ENCODE measurements at regions not wholly inside any gene's neighbourhood (a gene's known extent, or its start where the extent isn't known, plus 50 kb on each side); places are given as distances from the start of the nearest gene placed in this dataset.

DNA sequence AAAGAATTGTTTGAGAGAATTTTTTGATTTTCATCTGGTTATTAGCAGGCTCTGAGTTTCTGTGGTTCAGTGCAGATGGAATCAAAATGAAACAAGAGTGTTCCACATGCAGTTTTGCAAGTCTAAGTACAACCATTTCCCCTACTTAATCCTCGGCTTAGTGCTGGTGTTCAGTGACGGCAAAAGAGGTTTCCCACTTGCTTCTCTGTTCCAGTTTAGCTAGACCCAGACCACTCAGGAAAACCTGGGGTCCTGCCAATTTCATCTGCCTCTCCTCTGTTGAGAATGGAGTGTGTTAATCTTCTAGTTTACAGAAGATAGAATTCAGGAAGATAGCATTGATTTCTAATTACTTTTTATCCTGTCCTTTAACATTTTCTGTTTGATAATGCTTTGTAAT, 996.2 kb upstream of the FANCL start:
- Histone ChIP-seq H3K4me3 (ENCODE audit: low read length) (peak overlapping the region; percentile 27), H3K4me1 (ENCODE audit: low read length) (peaks cover 25% of the 10 kb centered on the region), H3K79me2 (ENCODE audit: low read length) (no peaks in the 10 kb centered on the region), H3K27ac (ENCODE audit: low read length) (no peak overlapping the region), H3K36me3 (replicated peaks; ENCODE audit: low read depth, low read length) (no peaks in the 10 kb centered on the region), H3K9ac (ENCODE audit: low read length) (no peak overlapping the region), H3K27me3 (ENCODE audit: low read depth, low read length) (no peaks in the 10 kb centered on the region), H2AFZ (ENCODE audit: low read depth, low read length) (no peak overlapping the region), H3K9me3 (ENCODE audit: insufficient read depth, low read length) (no peaks in the 10 kb centered on the region), H3K4me2 (ENCODE audit: low read length) (peak overlapping the region; percentile 46), H4K20me1 (ENCODE audit: insufficient read depth, low read length) (no peaks in the 10 kb centered on the region)
- no peak for TF ChIP-seq EZH2phosphoT487 (IDR thresholded peaks at IDR 0.05; ENCODE audit: low read depth)
- no peak for TF ChIP-seq CTCF (IDR thresholded peaks at IDR 0.05; ENCODE audit: low read depth, low read length)

DNA sequence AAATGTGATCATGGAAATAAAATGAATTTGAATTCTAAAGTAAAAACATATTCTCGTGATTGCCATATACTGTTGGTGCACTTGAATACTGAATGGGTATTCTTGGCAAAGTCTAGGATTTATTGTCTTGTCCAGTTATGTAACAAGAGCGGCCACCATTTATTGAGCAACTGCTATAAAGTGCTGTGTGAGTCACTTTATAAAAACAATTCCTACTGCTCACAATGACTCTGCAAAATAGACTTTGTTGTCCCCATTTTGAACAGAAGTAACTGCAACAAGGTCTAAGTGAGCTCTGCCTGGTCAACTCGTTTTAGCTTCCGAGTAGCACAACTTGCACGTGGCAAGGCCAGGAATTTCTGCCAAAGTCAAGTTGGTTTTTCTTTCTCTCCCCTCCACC, 995.6 kb upstream of the FANCL start:
- Histone ChIP-seq H2AFZ (ENCODE audit: low read depth, low read length) (no peak overlapping the region), H3K36me3 (replicated peaks; ENCODE audit: low read depth, low read length) (no peaks in the 10 kb centered on the region), H3K27me3 (ENCODE audit: low read depth, low read length) (no peaks in the 10 kb centered on the region), H3K79me2 (ENCODE audit: low read length) (no peaks in the 10 kb centered on the region), H3K4me1 (ENCODE audit: low read length) (peaks cover 25% of the 10 kb centered on the region), H3K9me3 (ENCODE audit: insufficient read depth, low read length) (no peaks in the 10 kb centered on the region), H3K4me3 (ENCODE audit: low read length) (no peak overlapping the region; the same call in 1 of the 2 replicates), H4K20me1 (ENCODE audit: insufficient read depth, low read length) (no peaks in the 10 kb centered on the region), H3K9ac (ENCODE audit: low read length) (no peak overlapping the region), H3K4me2 (ENCODE audit: low read length) (peak overlapping the region; percentile 46), H3K27ac (ENCODE audit: low read length) (no peak overlapping the region)
- TF ChIP-seq EZH2phosphoT487 (IDR thresholded peaks at IDR 0.05; ENCODE audit: low read depth): no peak
- TF ChIP-seq CTCF (IDR thresholded peaks at IDR 0.05; ENCODE audit: low read depth, low read length): no peak

DNA sequence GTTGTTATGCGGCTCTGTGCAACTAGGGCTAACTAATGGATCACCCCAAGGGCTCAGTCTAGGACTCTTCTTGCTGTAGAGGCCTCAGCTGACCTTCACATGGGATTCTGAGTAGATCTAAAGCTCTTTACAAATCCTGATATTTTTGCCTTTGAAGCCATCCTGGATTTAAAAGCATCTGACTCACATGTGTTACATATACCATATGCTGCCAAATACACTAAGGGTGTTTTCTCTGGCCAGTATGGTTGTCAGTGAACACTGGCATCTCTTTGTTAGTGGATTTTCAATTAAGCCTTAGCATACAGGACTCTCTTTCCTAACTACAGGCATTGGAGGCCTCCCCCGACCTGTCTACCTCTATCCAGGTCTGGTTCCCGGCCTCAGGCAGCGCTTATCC, 992.8 kb upstream of the FANCL start:
- Histone ChIP-seq H3K27ac (ENCODE audit: low read length) (no peak overlapping the region), H3K9ac (ENCODE audit: low read length) (no peak overlapping the region), H2AFZ (ENCODE audit: low read depth, low read length) (no peak overlapping the region), H3K4me2 (ENCODE audit: low read length) (no peak overlapping the region), H3K9me3 (ENCODE audit: insufficient read depth, low read length) (no peaks in the 10 kb centered on the region), H3K36me3 (replicated peaks; ENCODE audit: low read depth, low read length) (no peaks in the 10 kb centered on the region), H3K79me2 (ENCODE audit: low read length) (no peaks in the 10 kb centered on the region), H3K4me3 (ENCODE audit: low read length) (no peak overlapping the region), H3K27me3 (ENCODE audit: low read depth, low read length) (no peaks in the 10 kb centered on the region), H4K20me1 (ENCODE audit: insufficient read depth, low read length) (no peaks in the 10 kb centered on the region), H3K4me1 (ENCODE audit: low read length) (peaks cover 25% of the 10 kb centered on the region)
- TF ChIP-seq CTCF (IDR thresholded peaks at IDR 0.05; ENCODE audit: low read depth, low read length): no peak
- no peak for TF ChIP-seq EZH2phosphoT487 (IDR thresholded peaks at IDR 0.05; ENCODE audit: low read depth)

DNA sequence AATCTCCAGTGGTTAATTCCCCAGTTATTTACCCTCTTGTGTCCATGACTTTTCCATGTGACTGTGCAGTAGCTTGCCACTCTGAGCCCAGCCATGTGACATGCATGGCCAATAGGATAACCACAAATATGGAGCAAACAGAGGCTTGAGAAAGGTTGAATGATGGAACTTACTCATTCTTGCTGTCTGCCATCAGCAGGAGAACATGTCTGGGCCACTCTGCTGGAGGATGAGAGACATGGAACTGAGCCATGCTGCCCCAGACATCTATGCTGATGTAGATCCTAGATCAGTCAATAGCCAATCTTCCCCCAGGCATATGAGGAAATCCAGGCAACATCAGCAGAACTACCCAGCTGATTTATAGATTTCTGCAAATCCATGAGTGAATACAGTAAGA, 992.3 kb upstream of the FANCL start:
- Histone ChIP-seq H3K4me2 (ENCODE audit: low read length) (peak overlapping the region; percentile 48; the same call in 1 of the 2 replicates), H3K79me2 (ENCODE audit: low read length) (no peaks in the 10 kb centered on the region), H3K4me3 (ENCODE audit: low read length) (no peak overlapping the region), H4K20me1 (ENCODE audit: insufficient read depth, low read length) (no peaks in the 10 kb centered on the region), H3K4me1 (ENCODE audit: low read length) (peaks cover 25% of the 10 kb centered on the region), H3K27me3 (ENCODE audit: low read depth, low read length) (no peaks in the 10 kb centered on the region), H3K9me3 (ENCODE audit: insufficient read depth, low read length) (no peaks in the 10 kb centered on the region), H2AFZ (ENCODE audit: low read depth, low read length) (no peak overlapping the region), H3K9ac (ENCODE audit: low read length) (no peak overlapping the region), H3K36me3 (replicated peaks; ENCODE audit: low read depth, low read length) (no peaks in the 10 kb centered on the region), H3K27ac (ENCODE audit: low read length) (no peak overlapping the region)
- no peak for TF ChIP-seq EZH2phosphoT487 (IDR thresholded peaks at IDR 0.05; ENCODE audit: low read depth)
- TF ChIP-seq CTCF (IDR thresholded peaks at IDR 0.05; ENCODE audit: low read depth, low read length): no peak

All from OCI-LY3 (cell line).